Body of pancreas (tissue), 4 donors: ENCODE measurements at regions not wholly inside any gene's neighbourhood (a gene's known extent, or its start where the extent isn't known, plus 50 kb on each side); places are given as distances from the start of the nearest gene placed in this dataset.

Source experiments
- POLR2A ChIP-seq, 3 donors: fragments of 450-650 bp; IDR thresholded peaks; one replicate each; pipeline ENCODE4 v1.6.1; 2016; ENCODE audit warnings: antibody characterized with exemption in 3 of 3, mild to moderate bottlenecking in 2 of 3
- TF ChIP-seq, protein P1 (sequence below), 7 experiments: fragments of 450-650 bp in 4 of 7; fragments of 200-600 bp in 3 of 7; sonication (generic) in 3 of 7; IDR thresholded peaks; one replicate each; pipeline ENCODE4 v1.5.1; 2016 to 2019; ENCODE audit warnings: antibody characterized with exemption in 7 of 7

DNA sequence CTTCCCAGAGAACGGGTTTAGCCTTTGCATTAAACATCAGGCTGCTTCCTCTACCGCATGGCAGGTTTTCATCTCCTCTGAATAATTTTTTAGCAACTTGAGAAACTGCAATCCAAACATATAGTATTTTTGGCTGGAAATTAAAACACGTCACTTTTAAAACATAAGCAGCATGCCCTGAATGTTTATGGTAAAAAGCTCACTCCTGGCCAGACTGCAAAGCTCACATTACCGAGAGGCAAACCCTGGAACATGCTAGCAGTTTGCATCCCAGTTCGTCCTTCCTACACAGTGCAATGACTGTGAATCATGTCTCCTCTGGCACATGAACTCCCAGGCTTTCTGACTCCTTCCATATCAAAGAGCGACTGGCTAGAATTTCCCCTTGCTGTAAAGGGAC, 312.3 kb downstream of the RRAGC start:
- TF ChIP-seq POLR2A (IDR thresholded peaks at IDR 0.05): no peak
- TF ChIP-seq, protein P1, sequence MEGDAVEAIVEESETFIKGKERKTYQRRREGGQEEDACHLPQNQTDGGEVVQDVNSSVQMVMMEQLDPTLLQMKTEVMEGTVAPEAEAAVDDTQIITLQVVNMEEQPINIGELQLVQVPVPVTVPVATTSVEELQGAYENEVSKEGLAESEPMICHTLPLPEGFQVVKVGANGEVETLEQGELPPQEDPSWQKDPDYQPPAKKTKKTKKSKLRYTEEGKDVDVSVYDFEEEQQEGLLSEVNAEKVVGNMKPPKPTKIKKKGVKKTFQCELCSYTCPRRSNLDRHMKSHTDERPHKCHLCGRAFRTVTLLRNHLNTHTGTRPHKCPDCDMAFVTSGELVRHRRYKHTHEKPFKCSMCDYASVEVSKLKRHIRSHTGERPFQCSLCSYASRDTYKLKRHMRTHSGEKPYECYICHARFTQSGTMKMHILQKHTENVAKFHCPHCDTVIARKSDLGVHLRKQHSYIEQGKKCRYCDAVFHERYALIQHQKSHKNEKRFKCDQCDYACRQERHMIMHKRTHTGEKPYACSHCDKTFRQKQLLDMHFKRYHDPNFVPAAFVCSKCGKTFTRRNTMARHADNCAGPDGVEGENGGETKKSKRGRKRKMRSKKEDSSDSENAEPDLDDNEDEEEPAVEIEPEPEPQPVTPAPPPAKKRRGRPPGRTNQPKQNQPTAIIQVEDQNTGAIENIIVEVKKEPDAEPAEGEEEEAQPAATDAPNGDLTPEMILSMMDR (IDR thresholded peaks at IDR 0.05): no peak
